Stimulated activated naive CD4-positive, alpha-beta T cell (primary cell): ENCODE measurements at regions not wholly inside any gene's neighbourhood (a gene's known extent, or its start where the extent isn't known, plus 50 kb on each side); places are given as distances from the start of the nearest gene placed in this dataset.
"Not testable (repeated sequence)": the region's sequence is repeated elsewhere in the genome, so short reads cannot be mapped to it uniquely, and the experiment has no call there.

Experiments
- DNase-seq, 6 experiments: peaks; one replicate each; lab custom pipeline; 2025; lab: John Stamatoyannopoulos, UW

DNA sequence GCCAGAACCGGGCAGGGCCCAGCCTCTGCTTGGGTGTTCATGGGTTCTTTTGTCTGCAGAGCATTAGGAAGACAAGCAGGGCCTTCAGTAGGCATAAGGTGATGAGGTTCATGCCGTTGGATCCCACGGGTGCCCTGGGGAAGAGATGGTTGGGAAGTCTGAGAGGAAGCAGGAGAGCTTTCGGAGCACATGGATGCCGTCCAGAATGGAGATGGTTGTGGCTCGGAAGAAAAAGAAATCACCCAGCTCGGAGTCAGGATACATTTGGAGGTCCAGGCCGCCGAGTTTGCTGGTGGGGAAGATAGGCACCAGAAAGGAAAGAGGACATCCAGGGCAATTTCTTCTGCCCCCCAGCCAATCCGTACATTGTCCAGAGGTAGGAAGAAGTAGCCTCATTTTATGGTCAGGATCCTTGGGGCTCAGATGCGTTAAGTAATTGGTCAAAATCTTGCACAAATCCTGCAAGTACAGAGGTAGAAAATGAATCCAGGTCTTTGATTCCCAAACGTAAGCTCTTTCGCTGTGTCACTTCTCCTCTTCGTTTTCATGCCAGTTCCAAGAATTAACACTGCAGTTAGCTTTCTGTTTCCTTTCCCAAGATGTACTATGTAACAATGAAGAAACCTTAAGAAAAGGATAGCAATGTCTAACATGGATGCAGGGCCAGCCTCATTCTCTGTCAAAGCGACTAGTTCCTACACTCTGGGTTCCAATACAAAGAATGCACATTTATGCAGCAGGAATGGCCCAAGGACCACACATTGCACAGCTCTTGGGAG lies 147.8 kb upstream of the KLF6 start:
- no peak for DNase-seq

DNA sequence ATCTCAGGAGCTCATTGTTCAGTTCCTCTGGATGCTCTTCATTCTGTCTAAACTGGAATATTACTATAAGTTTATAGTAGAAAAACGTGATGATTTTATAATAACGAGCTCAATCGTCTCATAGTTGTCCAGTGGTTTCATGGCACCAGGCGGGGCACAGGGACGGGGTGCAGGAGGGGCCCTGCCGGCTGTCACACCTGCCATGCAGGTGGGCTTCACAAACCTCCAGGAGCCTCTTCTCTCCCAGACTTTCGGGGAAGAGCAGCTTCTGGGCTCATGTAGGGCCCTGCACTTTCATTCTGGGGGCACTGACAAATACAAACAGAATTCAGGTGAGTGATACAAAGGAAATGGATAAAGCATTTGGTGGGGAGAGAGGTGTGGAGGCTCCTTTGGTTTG lies 146.9 kb upstream of the KLF6 start:
- DNase-seq: no peak

DNA sequence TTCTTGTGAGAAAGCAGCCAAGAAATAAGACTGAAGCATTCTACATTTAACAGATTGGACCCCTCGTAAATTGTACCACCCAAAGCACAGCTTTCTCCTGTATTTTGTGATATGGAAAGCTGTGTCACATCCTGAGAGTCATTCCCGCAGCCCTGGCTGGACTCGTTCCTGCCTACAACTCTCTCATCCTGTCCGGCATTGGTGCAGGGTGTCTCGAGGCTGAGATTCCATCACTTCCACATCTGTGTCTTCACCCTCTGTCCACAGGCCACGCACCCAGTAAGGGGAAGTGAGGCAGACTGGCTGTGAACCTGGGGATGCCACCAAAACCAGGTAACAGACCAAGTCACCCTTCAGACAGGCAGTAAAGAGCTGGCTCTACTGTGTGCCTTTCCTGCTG lies 146.2 kb upstream of the KLF6 start:
- no peak for DNase-seq

DNA sequence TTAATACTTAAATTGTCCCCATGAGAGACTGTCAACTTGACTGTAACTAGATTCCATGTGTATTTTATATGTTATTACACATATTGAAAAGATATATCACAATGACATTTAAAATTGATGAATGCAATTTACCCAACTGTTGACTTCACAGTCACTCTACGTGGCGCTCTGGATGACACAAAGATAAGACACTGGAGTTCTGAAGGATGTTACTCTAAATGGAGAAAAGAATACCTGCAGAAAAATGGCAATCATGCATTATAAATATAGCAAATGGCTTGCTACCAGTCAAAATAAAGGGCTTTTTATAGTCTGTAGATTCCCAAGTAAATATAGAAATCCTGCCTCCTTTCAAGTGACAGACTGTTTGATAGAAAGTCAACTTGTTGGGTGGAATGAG lies 143.6 kb upstream of the KLF6 start:
- DNase-seq: no peak

DNA sequence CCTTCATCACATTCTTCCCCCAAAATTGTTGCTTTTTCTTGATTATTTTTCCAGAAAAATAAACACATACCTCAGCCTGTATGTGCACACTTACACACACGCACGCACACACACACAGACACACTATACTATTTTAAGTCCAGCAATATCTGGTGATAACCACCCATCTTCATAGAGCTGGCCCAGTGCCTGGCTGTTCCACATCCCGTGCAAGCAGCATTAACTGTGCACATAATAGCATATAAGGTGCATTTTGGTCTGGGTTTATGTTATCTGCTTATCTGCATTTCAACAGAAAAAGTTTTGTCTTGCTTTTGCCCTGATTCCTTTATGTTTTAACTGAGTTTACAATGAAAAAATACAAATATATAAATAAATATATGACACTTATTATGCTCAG lies 143.1 kb upstream of the KLF6 start:
- no peak for DNase-seq

DNA sequence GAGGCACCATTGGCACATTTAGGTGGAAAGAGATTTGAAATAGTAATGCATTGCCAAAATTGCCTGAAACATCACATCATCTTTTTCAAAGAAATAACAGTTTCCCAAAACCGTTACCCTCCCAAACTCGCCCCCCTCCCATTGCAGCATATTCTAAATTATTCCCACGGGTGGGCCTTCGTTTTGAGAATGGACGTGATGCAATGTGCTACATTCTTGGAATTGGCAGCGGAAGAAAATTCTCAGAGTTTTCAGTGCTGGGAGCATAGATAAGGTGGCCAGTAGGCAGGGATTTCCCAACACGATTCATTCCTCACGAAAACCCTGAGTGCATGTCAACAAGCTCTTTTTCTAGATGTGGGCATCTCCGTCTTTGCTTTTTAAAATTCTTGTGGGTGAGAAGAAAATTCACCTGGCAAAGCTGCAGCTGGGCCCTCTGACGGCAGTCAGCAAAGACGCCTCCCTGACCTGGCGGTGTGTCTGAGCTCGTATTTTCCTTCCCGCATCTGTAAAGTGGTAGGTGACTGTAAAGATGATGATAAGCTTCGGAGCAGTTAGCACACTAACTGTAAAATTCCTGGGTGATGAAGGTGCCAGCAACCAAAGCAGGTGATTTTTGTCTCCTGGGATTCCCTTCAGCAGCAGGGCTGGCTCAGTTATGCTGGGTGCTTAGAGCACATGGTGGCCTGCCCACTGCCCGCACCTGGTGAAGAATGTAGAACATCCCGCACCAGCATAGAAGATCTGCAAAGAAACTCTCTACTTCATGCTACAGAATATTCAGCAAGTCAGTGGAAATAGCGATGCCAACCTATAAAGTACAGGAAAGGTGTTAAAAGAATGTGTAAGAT lies 141.9 kb upstream of the KLF6 start:
- DNase-seq: no peak

DNA sequence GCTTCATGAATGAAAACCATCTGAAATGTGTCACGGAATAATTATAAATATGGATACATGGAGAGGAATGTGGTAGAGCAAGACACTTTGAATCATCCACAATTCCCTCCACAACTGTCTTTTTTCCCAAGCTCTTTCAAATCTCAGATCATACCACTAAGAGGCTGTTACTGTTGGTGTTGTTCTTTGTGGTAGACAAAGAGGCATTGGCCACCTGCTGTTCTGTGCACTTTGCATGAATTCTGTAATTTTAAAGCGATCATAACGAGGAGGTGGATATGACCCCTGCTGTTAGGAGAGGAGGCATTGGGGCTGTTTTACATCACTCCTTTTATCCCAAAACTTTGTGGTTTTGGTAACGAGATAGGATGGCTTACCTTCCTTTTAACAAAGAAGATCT lies 141.2 kb upstream of the KLF6 start:
- no peak for DNase-seq

DNA sequence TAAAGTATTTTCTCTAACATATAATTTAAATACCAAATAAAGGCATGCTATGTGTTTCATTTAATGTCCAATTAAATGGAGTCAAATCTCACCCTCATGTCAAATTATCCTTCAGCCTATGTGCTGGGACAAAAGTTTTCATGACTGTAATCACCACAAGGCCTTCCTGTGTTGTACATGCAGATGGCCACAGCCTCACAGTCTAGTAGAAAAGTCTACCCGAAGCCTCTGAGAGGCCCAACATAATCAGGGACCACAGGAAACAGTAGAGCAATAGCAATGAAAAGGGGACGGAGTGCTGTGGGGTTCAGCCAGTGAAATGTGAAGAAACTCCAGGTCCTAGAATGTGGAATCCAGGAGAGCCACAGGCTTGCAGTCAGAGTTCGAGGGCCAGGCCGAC lies 140.2 kb upstream of the KLF6 start:
- no peak for DNase-seq

DNA sequence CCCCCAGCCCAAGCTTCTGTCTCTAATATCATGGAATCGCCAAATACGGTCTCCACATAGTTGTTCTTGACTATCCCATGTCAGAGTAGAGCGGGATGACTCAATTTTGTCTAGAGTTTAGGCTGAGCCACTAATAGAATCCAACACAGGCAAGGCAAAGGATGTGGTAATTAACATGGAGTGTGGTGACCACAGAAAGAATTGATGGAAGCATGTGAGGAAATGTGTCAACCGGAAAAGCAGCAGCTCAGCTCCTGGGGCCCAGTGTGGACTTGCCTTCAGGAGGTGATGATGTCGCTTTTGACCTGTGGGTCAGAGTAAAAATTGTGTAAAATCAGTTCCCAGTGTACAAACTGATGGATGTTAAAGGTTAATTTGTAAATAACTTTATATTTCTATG lies 139.3 kb upstream of the KLF6 start:
- no peak for DNase-seq

DNA sequence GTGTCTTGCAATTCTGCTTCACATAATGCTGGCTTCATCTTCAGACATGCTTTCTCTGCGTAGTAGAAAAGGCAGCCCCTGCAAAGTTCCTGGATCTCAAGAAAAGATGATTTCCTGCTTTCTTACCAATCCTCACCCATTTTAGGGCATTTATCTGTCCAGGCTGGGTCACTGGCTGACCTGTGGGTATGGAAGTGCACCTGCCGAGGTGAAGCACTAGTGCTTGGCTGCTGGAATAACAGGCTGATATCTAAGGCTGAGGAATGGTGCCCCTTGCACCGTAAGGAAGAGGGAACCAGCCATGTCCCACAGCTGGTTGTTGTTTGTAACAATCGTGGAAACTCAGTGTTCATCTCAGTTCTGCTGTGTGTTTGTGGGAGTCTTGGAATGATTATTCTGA lies 138.0 kb upstream of the KLF6 start:
- DNase-seq: no peak

DNA sequence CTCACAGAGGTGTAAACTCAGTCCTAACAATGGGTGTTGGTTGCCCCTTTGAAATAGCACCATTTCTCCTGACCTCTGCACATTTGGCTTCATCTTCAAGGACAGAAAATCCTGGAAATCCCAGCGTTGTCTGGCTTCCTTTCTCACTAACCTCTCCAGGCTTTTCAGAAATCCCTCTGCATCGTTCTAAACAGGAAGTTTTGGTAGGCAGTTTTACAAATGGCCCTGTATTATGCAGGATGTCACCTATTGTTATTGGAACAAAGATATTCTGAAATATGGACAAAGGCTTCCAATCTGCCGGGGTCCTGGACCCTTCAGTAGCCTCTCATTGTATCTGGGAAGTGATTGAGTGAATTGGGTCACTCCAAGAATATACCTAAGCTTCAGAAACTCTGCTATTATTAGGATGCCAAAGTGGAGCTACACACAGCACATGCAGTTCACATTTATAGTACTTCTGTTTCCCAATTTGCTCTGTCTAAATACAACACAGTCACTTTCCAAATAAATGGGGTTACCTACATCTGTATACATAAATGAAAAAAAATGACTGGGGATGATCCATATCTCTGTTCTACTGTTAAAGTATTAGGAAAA lies 134.8 kb upstream of the KLF6 start:
- DNase-seq: no peak

DNA sequence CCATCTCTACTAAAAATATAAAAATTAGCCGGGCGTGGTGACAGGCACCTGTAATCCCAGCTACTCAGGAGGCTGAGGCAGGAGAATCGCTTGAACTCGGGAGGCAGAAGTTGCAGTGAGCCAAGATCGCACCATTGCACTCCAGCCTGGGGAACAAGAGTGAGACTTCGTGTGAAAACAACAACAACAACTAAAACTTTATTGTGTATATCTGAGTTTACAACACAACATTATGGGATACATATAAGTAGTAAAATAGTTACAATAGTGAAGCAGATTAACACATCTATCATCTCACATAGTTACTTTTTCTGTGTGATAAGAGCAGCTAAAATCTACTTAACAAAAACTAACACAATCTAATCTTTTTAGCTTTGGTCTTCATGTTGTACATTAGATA lies 132.4 kb upstream of the KLF6 start:
- not testable (repeated sequence) for DNase-seq

DNA sequence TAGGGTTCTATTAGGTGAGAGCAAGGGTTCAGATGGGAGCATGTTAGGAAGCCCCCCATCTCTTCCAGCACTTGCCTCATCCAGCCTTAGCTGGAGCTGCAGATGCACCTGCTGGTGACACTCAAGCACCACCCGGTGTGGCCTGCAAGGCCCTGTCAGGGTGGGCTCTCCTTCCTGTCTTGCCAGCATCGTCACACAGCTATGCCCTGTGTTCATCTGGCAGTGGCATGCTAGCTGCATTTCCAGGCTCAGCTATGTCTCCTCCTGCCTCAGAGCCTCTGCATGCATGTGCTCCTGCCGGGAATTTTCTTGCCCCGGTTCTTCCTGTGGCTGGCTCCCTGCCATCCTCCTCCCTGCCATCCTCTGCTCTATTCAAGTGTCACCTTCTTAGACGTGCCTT lies 129.7 kb upstream of the KLF6 start:
- no peak for DNase-seq

DNA sequence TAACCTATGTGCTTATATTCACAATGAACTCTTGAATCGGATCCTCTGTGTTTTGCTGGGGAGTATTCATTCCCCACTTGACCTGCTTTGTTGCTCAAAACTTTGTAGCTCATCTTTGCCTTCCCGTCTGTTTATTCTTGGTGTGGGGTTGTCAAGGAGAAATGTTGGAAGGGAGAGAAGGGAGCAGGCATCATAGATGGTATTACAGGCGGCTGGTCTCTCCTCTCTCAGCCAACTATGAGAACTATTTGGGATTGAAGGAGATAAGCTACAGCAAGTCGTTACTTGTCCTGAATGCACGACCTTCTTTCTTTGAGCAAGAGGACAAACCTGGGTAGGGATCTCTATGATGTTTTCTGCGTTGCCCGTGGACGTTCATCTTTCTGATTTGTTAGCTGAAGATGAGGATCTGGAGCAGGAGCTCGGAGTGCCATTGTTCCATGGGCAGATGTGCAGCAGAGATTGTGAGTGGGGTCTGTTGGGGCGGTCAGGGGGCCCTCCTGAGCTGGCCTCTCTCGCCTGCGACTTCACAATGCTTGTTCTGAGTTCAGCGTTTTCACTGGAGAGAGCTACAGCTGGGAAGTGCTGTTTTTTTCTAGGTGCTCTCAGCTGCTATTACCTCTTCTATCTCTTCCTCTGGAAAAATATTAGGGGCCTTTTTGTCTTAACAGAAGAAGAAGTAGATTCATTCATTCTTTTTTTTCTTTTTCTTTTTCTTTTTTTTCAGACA lies 126.9 kb upstream of the KLF6 start:
- DNase-seq: no peak

DNA sequence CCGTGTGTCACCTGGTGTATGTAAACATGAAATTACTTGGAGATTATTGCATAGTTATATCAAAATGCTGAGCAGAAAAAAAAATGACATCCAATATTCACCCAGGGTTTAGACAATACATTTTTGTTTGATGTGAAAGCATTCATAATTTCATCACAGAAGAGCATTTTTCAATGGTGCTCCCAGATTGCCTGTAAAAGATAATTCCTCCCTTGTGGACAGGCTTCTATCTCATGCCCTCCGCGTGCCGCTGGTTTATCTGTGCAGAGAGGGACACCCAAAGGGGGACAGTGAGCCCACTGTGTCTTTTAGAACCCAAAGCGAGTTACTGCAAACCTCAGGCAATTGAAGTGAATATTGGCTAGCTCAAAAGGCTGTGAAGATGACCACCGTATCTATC lies 126.2 kb upstream of the KLF6 start:
- no peak for DNase-seq

DNA sequence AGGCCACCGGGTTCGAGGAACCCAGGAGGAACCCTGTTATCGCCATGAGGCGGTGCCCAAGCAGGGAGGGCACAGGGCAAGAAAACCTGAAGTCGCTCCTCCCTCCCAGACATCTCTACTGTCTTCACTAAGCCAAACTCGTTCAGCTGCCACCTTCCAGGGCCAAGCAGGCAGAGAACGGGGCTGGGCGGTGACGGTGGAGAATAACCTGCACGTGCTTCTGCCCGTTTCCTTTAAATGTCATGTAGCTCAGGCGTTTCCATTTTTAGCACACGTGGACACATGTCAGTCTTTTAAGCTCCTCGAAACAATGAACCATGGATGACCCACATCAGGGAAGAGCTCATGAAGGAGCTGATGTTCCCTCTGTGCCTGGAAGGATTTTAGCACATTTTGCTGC lies 124.3 kb upstream of the KLF6 start:
- no peak for DNase-seq

DNA sequence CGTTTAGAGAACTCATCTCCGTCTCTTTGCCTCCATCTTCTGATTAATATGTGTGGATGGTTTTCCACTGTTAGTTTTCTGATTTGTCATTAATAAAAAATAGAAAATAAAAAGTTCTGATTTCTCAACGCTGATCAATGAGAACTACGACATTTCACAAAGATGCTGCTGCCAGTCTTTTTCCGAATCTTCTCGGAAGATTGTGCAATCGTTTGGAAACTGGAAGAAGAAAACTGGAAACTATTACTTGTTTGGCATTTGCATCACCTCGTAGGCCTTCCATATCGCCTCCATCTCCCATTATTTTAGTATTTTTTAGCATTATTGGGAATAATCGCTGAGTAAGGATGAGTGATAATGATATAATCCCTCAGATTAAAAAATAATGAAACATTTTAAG lies 123.2 kb upstream of the KLF6 start:
- no peak for DNase-seq

DNA sequence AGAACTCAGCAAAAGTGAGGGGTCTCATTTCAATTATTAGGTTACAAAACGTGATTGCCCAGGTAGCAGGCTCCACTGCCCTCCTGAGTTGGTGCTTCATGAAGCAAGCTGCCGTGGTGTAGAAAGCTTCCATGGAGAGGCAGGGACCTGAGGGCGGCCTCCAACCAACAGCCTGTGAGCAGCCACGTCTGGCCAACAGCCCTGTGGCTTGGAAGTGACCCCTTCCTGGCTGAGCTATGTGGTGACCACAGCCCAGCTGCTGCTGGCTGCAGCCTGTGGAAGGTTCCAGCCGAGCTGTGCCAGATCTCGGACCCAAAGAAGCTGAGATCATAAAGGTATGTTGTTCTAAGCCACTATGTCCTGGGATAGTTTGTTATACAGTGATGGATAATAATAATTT lies 122.5 kb upstream of the KLF6 start:
- DNase-seq: no peak

DNA sequence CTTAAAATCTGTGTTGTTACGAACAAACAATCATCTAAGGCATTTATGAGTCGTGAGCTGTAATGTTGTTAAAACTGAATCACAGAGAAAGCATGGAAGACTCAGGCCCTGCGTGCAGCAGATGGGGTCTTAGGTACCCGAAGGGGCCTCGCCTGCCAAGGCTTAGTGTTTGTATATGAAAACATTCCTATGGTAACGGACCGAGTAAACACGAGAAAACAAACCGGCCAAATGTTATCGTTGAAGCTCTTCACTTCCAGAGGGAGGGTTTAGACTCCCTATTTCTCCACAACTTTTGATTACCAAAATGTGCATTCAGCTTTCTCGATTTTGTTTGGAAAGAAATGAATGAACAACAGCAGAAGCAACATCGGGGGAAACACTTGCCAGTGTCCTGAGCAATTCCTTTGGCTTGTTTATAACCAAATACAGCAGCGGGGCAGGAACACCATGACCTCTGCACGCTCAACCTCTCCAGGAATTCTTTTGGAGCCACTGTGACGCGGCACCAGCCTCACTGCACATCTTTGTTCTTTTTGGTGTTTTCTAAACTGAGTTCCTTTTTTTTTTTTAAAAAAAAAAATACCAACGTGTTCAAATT lies 121.6 kb upstream of the KLF6 start:
- DNase-seq: no peak

DNA sequence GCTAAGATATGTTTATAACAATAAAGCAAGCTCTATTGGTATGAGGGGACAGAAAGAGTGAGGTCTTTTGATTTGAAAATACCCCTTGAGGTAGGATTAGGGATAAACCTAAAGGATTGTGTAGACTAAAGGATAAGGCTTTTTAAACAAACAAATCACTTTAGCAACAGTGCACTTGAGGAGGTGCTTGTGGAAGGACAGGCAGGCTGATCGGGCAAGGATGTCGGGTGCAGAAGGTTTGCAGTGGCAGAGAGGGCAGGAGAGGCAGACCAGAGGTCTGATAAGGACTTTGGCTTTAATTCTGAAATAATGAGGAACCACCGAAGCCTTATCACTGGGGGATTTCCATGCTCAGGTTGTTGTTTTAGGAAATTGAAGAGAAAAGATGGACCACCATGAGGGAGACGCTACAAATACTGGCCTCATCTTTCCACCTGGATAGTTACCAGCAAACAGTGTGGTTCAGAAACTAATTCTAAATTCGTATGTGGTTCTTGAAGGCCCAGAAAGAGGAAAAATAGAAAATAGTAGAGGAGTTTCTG lies 119.5 kb upstream of the KLF6 start:
- DNase-seq: no peak

DNA sequence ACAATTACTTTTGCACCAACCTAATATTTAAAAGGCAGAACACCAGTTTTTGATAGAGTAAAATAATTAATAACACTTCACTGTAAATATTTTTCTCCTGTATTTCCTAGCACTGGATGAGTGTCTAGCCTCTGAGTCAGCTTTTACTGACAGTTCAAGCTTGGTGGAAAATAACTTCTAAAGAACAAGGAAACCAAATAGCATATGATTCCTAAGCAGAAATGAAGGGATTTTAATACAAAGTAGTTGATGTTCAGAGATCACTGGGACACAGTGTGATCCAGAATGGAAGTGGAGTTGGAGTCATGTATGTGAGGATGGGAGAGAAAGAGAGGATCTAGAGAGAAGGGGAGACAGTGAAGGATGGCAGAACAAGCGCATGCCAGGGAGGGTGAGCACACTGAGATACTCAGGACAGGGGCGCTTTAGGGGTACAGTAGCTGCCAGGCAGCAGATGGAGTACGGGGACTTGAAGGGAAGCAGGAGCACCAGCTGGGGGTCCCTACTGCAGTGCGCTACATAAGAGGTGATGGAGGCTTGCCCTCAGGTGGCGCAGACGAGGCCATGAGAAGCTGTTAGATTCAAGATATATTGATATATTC lies 117.9 kb upstream of the KLF6 start:
- no peak for DNase-seq
